GM12872 (cell line): ENCODE measurements at regions not wholly inside any gene's neighbourhood (a gene's known extent, or its start where the extent isn't known, plus 50 kb on each side); places are given as distances from the start of the nearest gene placed in this dataset.
A peak's percentile ranks its signal among the peaks of the same experiment; 100 is the strongest.

Source experiments
- CTCF ChIP-seq: IDR thresholded peaks from 3 replicates; pipeline ENCODE4 v1.5.1; 2011; ENCODE audit warnings: low read depth, mild to moderate bottlenecking, low read length, moderate library complexity; ENCODE audit not compliant: insufficient read depth

GRCh38 chr18:60671021-60671420 is 298.4 kb upstream of the MC4R start:
- TF ChIP-seq CTCF = no peak

- TF ChIP-seq CTCF = no peak
Observed at GRCh38 chr18:60675126-60675525, 302.6 kb upstream of the MC4R start.

- no peak for TF ChIP-seq CTCF
Observed at GRCh38 chr18:60675801-60676200, 303.2 kb upstream of the MC4R start.

GRCh38 chr18:60676815-60677214 is 304.2 kb upstream of the MC4R start:
- no peak for TF ChIP-seq CTCF

GRCh38 chr18:60684843-60685513 is 312.4 kb upstream of the MC4R start:
- peak; percentile 44; the same call in 2 of the 3 replicates for TF ChIP-seq CTCF

- TF ChIP-seq CTCF = no peak
Observed at GRCh38 chr18:60686142-60686541, 313.6 kb upstream of the MC4R start.

GRCh38 chr18:60691061-60691460 is 318.5 kb upstream of the MC4R start:
- TF ChIP-seq CTCF = no peak
